Coronary artery (tissue), 2 donors: ENCODE measurements at regions not wholly inside any gene's neighbourhood (a gene's known extent, or its start where the extent isn't known, plus 50 kb on each side); places are given as distances from the start of the nearest gene placed in this dataset.
A peak's percentile ranks its signal among the peaks of the same experiment; 100 is the strongest.

ENCODE experiments used
- DNase-seq: peaks from one replicate; pipeline ENCODE4 v3.0.0-alpha.2; 2017; ENCODE audit warnings: low spot score
- H3K27ac ChIP-seq, 2 donors: fragments of 200-600 bp; sonication (generic); one replicate each; pipeline ENCODE4 v1.5.1; 2016 to 2019
- H3K4me3 ChIP-seq: fragments of 200-600 bp; sonication (generic); 2 replicates; pipeline ENCODE4 v1.5.1; 2016; ENCODE audit warnings: mild to moderate bottlenecking, moderate library complexity
- CTCF ChIP-seq: fragments of 200-600 bp; sonication (generic); IDR thresholded peaks from one replicate; pipeline ENCODE4 v1.5.1; 2019; ENCODE audit warnings: antibody characterized with exemption

DNA sequence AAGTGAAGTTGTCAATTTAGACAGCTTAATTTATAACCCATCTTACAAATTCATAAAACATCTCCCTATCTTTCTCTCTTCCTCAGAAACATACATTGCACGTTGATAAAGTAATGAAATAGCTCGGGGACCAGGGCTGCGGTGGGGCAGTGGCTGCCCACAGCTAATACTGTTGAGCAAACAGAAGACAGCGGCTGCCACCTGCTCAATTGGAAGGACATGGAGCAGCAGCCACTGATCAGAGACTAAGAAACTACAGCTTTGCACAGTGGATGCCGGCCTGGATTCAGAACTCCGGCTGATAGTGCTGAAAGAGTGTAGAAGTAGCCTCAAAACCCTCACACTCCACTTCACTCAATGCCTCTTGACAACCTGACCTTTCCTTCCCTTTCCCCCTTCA is 157.9 kb upstream of the PDE10A start:
- no peak for DNase-seq
- no peak overlapping the region for H3K4me3 ChIP-seq
- TF ChIP-seq CTCF: no peak
- no peak overlapping the region for H3K27ac ChIP-seq

DNA sequence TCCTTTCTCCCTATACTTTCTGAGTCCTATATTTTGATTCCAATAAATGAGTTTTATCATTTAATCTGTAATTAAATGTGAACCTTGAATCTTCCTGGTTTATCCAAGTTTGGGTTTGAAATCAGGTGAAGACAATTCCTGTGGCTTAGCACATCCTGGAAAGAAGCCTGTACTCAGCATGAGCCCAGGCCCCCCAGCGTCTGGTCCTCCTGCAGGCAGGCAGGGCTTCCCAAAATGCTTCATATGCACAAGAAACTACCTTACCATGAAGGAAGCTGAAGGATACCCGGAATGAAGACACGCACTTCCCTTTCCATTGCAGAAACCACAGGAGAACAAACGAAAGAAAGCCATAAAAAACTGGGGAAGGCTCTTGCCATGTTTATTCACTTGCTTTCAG is 157.4 kb upstream of the PDE10A start:
- no peak for DNase-seq
- no peak for TF ChIP-seq CTCF

GRCh38 chr6:165819394-165819793 is 156.4 kb upstream of the PDE10A start:
- no peak for DNase-seq
- no peak for TF ChIP-seq CTCF
- Histone ChIP-seq H3K27ac (no peak overlapping the region), H3K4me3 (peak overlapping the region; percentile 38)

More for the DNA sequence above, 157.4 kb upstream of the PDE10A start:
- Histone ChIP-seq H3K4me3 (no peak overlapping the region), H3K27ac (no peak overlapping the region)

- TF ChIP-seq CTCF: no peak
- DNase-seq: no peak
- no peak overlapping the region for H3K4me3 ChIP-seq
- no peak overlapping the region for H3K27ac ChIP-seq
These were observed 155.2 kb upstream of the PDE10A start for GRCh38 chr6:165818200-165818599.

- TF ChIP-seq CTCF: no peak
These were observed 154.7 kb upstream of the PDE10A start for GRCh38 chr6:165817771-165818170.

DNA sequence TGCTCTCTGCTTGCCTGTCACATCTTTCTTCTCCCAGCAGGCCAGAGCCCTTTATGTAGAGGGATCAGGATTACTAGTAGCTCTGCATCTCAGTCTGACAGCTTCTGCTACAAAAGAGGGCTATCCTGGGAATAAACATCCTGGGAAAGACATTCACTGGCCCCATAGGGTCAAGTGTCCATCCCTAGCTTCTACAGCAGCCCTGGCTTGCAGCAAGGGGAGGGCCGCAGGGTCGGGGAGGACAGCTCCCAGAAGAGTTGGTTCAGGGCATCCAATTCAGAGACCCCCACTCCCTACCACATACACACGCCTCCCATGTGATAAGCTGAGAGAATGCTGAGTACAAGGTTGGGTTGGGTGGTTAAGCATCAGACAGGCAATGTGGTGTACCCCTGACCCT is 154.1 kb upstream of the PDE10A start:
- DNase-seq: no peak
- H3K4me3 ChIP-seq: no peak overlapping the region
- no peak for TF ChIP-seq CTCF
- H3K27ac ChIP-seq: no peak overlapping the region

More at GRCh38 chr6:165817771-165818170, 154.7 kb upstream of the PDE10A start:
- DNase-seq: no peak
- H3K27ac ChIP-seq: no peak overlapping the region
- no peak overlapping the region for H3K4me3 ChIP-seq

- no peak for DNase-seq
- no peak for TF ChIP-seq CTCF
- Histone ChIP-seq H3K27ac (no peak overlapping the region), H3K4me3 (no peak overlapping the region)
These were observed 151.6 kb upstream of the PDE10A start for GRCh38 chr6:165814679-165815078.
